GM12878 (cell line): ENCODE measurements at regions not wholly inside any gene's neighbourhood (a gene's known extent, or its start where the extent isn't known, plus 50 kb on each side); places are given as distances from the start of the nearest gene placed in this dataset.

Experiments used
- EP300 ChIP-seq, 2 experiments: fragments of 150-350 bp in 1 of 2; IDR thresholded peaks; 2 replicates each; pipeline ENCODE4 v1.6.1; 2011 to 2012; ENCODE audit warnings: low read depth in 2 of 2, low read length in 2 of 2, borderline replicate concordance in 1 of 2, improper control_type of control experiment in 1 of 2, inconsistent platforms in 1 of 2; ENCODE audit not compliant: control insufficient read depth in 1 of 2
- KDM1A ChIP-seq: fragments of 200-600 bp; sonication (generic); IDR thresholded peaks from 2 replicates; pipeline ENCODE4 v1.6.1; 2016; ENCODE audit warnings: borderline replicate concordance
- MXI1 ChIP-seq: fragments of 150-350 bp; IDR thresholded peaks from 2 replicates; pipeline ENCODE4 v1.6.1; 2011; ENCODE audit warnings: low read depth, mild to moderate bottlenecking, inconsistent platforms, low read length, improper control_type of control experiment
- PML ChIP-seq: IDR thresholded peaks from 2 replicates; pipeline ENCODE4 v1.6.1; 2012; ENCODE audit warnings: low read length, inconsistent platforms
- POLR2A ChIP-seq: IDR thresholded peaks from 2 replicates; pipeline ENCODE4 v1.6.1; 2011; ENCODE audit warnings: low read depth, mild to moderate bottlenecking, low read length
- SREBF2 ChIP-seq: IDR thresholded peaks from 2 replicates; pipeline ENCODE4 v1.6.1; 2012; ENCODE audit warnings: mild to moderate bottlenecking, low read length
- TBL1XR1 ChIP-seq: IDR thresholded peaks from 2 replicates; pipeline ENCODE4 v1.6.1; 2012; ENCODE audit warnings: low read depth, low read length, improper control_type of control experiment
- ZNF217 ChIP-seq: fragments of 450-650 bp; IDR thresholded peaks from 2 replicates; pipeline ENCODE4 v1.6.1; 2017; ENCODE audit warnings: antibody characterized with exemption, mild to moderate bottlenecking
- TF ChIP-seq, protein P1 (sequence below): fragments of 450-650 bp; IDR thresholded peaks from 2 replicates; pipeline ENCODE4 v1.6.1; 2017; ENCODE audit warnings: mild to moderate bottlenecking, low read depth, inconsistent platforms; ENCODE audit not compliant: poor library complexity, severe bottlenecking
- TF ChIP-seq, protein P2 (sequence below): IDR thresholded peaks from 2 replicates; pipeline ENCODE4 v1.6.1; 2012; ENCODE audit warnings: low read depth, low read length, improper control_type of control experiment
- TF ChIP-seq, protein P3 (sequence below), 3 experiments: IDR thresholded peaks in 2 of 3; conservative IDR thresholded peaks in 1 of 3; 2 replicates each; pipeline ENCODE4 v1.5.1; 2011; ENCODE audit warnings: low read depth in 3 of 3, low read length in 3 of 3, mild to moderate bottlenecking in 3 of 3, control low read depth in 2 of 3, moderate library complexity in 2 of 3, inconsistent platforms in 1 of 3, mixed read lengths in 1 of 3; ENCODE audit not compliant: control insufficient read depth in 2 of 3, insufficient read depth in 1 of 3; ENCODE audit errors: extremely low read depth in 1 of 3
- TF ChIP-seq, protein P4 (sequence below): fragments of 450-650 bp; IDR thresholded peaks from 2 replicates; pipeline ENCODE4 v1.6.1; 2014; ENCODE audit warnings: mild to moderate bottlenecking
- TF ChIP-seq, protein P5 (sequence below): fragments of 450-650 bp; formaldehyde crosslinking; IDR thresholded peaks from 2 replicates; pipeline ENCODE4 v1.5.0; 2022; ENCODE audit warnings: mild to moderate bottlenecking, missing genetic modification characterization

DNA sequence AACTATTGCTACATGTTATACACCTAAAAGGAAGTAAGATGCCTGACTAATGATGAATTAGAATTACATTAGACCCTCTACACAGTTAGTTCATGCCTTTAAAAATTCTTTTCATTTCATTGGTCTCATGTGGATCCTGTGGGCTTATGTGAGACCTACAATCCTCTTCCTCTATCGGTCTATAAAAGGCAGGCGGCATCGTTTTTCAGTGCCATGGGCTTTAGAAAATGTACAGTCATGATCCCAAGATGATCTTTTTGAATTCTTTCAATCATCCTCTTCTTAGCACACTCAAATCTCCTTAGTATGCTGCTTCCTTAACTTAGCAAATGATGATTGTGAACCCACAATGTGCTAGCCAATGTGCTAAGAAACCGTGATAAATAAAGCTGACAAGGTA, 193.9 kb downstream of the ZNF608 start:
- no peak for TF ChIP-seq KDM1A
- TF ChIP-seq SREBF2, result no peak
- TF ChIP-seq ZNF217, result no peak
- TF ChIP-seq PML, result no peak
- TF ChIP-seq, protein P1, sequence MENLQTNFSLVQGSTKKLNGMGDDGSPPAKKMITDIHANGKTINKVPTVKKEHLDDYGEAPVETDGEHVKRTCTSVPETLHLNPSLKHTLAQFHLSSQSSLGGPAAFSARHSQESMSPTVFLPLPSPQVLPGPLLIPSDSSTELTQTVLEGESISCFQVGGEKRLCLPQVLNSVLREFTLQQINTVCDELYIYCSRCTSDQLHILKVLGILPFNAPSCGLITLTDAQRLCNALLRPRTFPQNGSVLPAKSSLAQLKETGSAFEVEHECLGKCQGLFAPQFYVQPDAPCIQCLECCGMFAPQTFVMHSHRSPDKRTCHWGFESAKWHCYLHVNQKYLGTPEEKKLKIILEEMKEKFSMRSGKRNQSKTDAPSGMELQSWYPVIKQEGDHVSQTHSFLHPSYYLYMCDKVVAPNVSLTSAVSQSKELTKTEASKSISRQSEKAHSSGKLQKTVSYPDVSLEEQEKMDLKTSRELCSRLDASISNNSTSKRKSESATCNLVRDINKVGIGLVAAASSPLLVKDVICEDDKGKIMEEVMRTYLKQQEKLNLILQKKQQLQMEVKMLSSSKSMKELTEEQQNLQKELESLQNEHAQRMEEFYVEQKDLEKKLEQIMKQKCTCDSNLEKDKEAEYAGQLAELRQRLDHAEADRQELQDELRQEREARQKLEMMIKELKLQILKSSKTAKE, result no peak
- TF ChIP-seq MXI1, result no peak
- TF ChIP-seq, protein P2, sequence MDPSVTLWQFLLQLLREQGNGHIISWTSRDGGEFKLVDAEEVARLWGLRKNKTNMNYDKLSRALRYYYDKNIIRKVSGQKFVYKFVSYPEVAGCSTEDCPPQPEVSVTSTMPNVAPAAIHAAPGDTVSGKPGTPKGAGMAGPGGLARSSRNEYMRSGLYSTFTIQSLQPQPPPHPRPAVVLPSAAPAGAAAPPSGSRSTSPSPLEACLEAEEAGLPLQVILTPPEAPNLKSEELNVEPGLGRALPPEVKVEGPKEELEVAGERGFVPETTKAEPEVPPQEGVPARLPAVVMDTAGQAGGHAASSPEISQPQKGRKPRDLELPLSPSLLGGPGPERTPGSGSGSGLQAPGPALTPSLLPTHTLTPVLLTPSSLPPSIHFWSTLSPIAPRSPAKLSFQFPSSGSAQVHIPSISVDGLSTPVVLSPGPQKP, result no peak
- TF ChIP-seq EP300 (IDR thresholded peaks at IDR 0.05; ENCODE audit: borderline replicate concordance in 1 of 2, control insufficient read depth in 1 of 2, low read depth in 2 of 2, low read length in 2 of 2), result no peak
- TF ChIP-seq, protein P3, sequence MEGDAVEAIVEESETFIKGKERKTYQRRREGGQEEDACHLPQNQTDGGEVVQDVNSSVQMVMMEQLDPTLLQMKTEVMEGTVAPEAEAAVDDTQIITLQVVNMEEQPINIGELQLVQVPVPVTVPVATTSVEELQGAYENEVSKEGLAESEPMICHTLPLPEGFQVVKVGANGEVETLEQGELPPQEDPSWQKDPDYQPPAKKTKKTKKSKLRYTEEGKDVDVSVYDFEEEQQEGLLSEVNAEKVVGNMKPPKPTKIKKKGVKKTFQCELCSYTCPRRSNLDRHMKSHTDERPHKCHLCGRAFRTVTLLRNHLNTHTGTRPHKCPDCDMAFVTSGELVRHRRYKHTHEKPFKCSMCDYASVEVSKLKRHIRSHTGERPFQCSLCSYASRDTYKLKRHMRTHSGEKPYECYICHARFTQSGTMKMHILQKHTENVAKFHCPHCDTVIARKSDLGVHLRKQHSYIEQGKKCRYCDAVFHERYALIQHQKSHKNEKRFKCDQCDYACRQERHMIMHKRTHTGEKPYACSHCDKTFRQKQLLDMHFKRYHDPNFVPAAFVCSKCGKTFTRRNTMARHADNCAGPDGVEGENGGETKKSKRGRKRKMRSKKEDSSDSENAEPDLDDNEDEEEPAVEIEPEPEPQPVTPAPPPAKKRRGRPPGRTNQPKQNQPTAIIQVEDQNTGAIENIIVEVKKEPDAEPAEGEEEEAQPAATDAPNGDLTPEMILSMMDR (IDR thresholded peaks at IDR 0.05 in 2 of 3, conservative IDR thresholded peaks at IDR 0.05 in 1 of 3; ENCODE audit: control insufficient read depth in 2 of 3, extremely low read depth in 1 of 3, insufficient read depth in 1 of 3, low read depth in 3 of 3, low read length in 3 of 3), result no peak
- no peak for TF ChIP-seq POLR2A
- TF ChIP-seq, protein P4, sequence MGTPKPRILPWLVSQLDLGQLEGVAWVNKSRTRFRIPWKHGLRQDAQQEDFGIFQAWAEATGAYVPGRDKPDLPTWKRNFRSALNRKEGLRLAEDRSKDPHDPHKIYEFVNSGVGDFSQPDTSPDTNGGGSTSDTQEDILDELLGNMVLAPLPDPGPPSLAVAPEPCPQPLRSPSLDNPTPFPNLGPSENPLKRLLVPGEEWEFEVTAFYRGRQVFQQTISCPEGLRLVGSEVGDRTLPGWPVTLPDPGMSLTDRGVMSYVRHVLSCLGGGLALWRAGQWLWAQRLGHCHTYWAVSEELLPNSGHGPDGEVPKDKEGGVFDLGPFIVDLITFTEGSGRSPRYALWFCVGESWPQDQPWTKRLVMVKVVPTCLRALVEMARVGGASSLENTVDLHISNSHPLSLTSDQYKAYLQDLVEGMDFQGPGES, result no peak
- TF ChIP-seq TBL1XR1, result no peak
- TF ChIP-seq, protein P5, sequence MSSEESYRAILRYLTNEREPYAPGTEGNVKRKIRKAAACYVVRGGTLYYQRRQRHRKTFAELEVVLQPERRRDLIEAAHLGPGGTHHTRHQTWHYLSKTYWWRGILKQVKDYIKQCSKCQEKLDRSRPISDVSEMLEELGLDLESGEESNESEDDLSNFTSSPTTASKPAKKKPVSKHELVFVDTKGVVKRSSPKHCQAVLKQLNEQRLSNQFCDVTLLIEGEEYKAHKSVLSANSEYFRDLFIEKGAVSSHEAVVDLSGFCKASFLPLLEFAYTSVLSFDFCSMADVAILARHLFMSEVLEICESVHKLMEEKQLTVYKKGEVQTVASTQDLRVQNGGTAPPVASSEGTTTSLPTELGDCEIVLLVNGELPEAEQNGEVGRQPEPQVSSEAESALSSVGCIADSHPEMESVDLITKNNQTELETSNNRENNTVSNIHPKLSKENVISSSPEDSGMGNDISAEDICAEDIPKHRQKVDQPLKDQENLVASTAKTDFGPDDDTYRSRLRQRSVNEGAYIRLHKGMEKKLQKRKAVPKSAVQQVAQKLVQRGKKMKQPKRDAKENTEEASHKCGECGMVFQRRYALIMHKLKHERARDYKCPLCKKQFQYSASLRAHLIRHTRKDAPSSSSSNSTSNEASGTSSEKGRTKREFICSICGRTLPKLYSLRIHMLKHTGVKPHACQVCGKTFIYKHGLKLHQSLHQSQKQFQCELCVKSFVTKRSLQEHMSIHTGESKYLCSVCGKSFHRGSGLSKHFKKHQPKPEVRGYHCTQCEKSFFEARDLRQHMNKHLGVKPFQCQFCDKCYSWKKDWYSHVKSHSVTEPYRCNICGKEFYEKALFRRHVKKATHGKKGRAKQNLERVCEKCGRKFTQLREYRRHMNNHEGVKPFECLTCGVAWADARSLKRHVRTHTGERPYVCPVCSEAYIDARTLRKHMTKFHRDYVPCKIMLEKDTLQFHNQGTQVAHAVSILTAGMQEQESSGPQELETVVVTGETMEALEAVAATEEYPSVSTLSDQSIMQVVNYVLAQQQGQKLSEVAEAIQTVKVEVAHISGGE (CRISPR knock-in tag), result no peak
